ENCODE measurements at regions not wholly inside any gene's neighbourhood (a gene's known extent, or its start where the extent isn't known, plus 50 kb on each side); places are given as distances from the start of the nearest gene placed in this dataset.

GRCh38 chr1:235025422-235025984, 103.1 kb downstream of the TOMM20 start:
- TF ChIP-seq MLX (CRISPR knock-in tag; conservative IDR thresholded peaks at IDR 0.05) (no peak), KDM1A (IDR thresholded peaks at IDR 0.05) (no peak), BDP1 (IDR thresholded peaks at IDR 0.05; ENCODE audit: insufficient read depth, insufficient read length) (no peak)
- TF ChIP-seq, protein P1, sequence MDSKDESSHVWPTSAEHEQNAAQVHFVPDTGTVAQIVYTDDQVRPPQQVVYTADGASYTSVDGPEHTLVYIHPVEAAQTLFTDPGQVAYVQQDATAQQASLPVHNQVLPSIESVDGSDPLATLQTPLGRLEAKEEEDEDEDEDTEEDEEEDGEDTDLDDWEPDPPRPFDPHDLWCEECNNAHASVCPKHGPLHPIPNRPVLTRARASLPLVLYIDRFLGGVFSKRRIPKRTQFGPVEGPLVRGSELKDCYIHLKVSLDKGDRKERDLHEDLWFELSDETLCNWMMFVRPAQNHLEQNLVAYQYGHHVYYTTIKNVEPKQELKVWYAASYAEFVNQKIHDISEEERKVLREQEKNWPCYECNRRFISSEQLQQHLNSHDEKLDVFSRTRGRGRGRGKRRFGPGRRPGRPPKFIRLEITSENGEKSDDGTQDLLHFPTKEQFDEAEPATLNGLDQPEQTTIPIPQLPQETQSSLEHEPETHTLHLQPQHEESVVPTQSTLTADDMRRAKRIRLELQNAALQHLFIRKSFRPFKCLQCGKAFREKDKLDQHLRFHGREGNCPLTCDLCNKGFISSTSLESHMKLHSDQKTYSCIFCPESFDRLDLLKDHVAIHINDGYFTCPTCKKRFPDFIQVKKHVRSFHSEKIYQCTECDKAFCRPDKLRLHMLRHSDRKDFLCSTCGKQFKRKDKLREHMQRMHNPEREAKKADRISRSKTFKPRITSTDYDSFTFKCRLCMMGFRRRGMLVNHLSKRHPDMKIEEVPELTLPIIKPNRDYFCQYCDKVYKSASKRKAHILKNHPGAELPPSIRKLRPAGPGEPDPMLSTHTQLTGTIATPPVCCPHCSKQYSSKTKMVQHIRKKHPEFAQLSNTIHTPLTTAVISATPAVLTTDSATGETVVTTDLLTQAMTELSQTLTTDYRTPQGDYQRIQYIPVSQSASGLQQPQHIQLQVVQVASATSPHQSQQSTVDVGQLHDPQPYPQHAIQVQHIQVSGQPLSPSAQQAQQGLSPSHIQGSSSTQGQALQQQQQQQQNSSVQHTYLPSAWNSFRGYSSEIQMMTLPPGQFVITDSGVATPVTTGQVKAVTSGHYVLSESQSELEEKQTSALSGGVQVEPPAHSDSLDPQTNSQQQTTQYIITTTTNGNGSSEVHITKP (IDR thresholded peaks at IDR 0.05; ENCODE audit: partially characterized antibody) = no peak

All from K562 (cell line).